Calu3 (cell line): ENCODE measurements at regions not wholly inside any gene's neighbourhood (a gene's known extent, or its start where the extent isn't known, plus 50 kb on each side); places are given as distances from the start of the nearest gene placed in this dataset.

Experiments
- BruUV-seq: library from RNA; stranded (reverse); fragments of 400-500 nt; replicated peaks from 2 replicates; lab custom pipeline; 2021; lab: Mats Ljungman, UMichigan
- CTCF ChIA-PET: fragments of 300-600 bp; sonication (Branson Sonifier 250); formaldehyde crosslinking; loops from one replicate; lab custom pipeline; 2022; ENCODE audit warnings: antibody characterized with exemption; lab: Charles Lee
- DNase-seq: peaks from one replicate; pipeline ENCODE4 v3.0.0; 2022
- H3K27ac Mint-ChIP-seq: one replicate; pipeline ENCODE4 v1.8.0; 2022; ENCODE audit warnings: mixed read lengths; ENCODE audit not compliant: unreplicated experiment
- H3K27me3 Mint-ChIP-seq: one replicate; pipeline ENCODE4 v1.8.0; 2022; ENCODE audit warnings: mixed read lengths; ENCODE audit not compliant: unreplicated experiment
- H3K36me3 Mint-ChIP-seq: one replicate; pipeline ENCODE4 v1.8.0; 2022; ENCODE audit warnings: mild to moderate bottlenecking, moderate library complexity, mixed read lengths; ENCODE audit not compliant: insufficient read depth, unreplicated experiment
- H3K4me1 Mint-ChIP-seq: one replicate; pipeline ENCODE4 v1.8.0; 2022; ENCODE audit warnings: mild to moderate bottlenecking, low read depth, mixed read lengths; ENCODE audit not compliant: unreplicated experiment
- H3K4me3 Mint-ChIP-seq: one replicate; pipeline ENCODE4 v1.8.0; 2022; ENCODE audit warnings: mild to moderate bottlenecking, low read depth, moderate library complexity, mixed read lengths; ENCODE audit not compliant: unreplicated experiment
- H3K9me3 Mint-ChIP-seq: one replicate; pipeline ENCODE4 v1.8.0; 2022; ENCODE audit warnings: low read depth, mixed read lengths; ENCODE audit not compliant: unreplicated experiment
- CTCF ChIP-seq: fragments of 200-600 bp; IDR thresholded peaks from one replicate; pipeline ENCODE4 v1.8.0; 2022; ENCODE audit warnings: antibody characterized with exemption; ENCODE audit not compliant: unreplicated experiment
- intact Hi-C: fragments of 100-400 bp; cut with micrococcal nuclease; formaldehyde crosslinking; loops from one replicate; pipeline ENCODE4 v1.10.0; 2022; ENCODE audit not compliant: unreplicated experiment

DNA sequence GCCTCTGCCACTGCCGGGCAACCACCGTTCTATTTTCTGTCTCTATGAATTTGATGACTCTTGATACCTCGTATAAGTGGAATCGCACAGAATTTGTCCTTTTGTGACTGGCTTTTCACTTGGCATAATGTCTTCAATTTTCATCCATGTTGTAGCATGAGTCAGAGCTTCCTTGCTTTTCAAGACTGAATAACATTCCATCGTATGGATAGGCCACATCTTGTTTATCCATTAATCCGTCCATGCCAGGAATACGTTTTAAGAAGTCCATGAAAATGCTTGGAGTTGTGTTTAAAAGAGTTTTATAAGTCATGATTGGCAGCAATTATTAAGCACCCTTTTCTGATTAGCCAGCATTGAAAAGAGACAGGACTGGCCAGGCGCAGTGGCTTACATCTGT lies 53.6 kb upstream of the CLDN10 start:
- no TSS peak for BruUV-seq
- no peak overlapping the region for H3K4me3 Mint-ChIP-seq
- CTCF ChIA-PET: no interaction called here
- H3K27ac Mint-ChIP-seq: no peak overlapping the region
- H3K9me3 Mint-ChIP-seq: no peaks in the 10 kb centered on the region
- no peaks in the 10 kb centered on the region for H3K27me3 Mint-ChIP-seq
- intact Hi-C loops: no loop called here
- H3K4me1 Mint-ChIP-seq: no peaks in the 10 kb centered on the region
- DNase-seq: no peak
- H3K36me3 Mint-ChIP-seq: no peaks in the 10 kb centered on the region
- TF ChIP-seq CTCF: no peak

DNA sequence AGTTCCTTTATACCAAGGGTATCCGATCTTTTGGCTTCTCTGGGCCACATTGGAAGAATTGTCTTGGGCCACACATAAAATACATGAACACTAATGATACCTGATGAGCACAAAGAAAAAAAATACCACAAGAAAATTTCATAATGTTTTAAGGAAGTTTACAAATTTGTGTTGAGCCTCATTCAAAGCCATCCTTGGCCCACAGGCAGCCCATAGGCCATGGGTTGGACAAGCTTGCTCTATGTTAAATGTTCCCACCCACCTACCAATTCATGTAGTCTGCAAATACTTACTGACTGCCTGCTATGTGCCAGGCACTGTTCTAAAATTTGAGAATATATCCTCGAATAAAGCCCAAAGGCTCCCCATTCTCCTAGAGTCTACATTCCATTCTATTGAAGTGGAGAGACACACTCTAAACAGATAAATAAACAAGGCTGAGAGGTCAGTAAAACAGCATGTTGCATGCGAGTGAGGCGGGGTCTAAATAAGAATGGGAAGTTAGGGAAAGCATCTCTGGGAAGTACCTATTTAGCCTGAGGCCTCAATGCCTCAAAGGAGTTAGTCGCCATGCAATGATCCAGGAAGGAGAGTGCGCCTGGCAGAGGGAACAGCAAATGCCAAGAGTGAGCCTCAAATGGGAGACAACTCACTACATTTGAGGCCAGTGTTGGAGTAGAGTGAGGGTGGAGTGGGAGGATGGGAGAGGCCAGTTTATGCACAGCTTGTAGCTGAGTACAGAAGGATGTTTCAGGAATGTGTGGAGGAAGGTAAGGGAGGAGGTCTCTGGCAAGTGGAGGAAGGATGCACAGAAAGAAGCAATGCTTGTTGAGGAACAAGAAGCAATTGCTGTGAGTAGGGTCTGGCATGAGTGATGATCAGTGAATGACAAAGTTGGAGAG lies 52.5 kb upstream of the CLDN10 start:
- CTCF ChIA-PET: no interaction called here
- H3K4me1 Mint-ChIP-seq: no peaks in the 10 kb centered on the region
- H3K36me3 Mint-ChIP-seq: no peaks in the 10 kb centered on the region
- no peaks in the 10 kb centered on the region for H3K9me3 Mint-ChIP-seq
- DNase-seq: no peak
- no peak for TF ChIP-seq CTCF
- no peaks in the 10 kb centered on the region for H3K27me3 Mint-ChIP-seq
- H3K27ac Mint-ChIP-seq: no peak overlapping the region
- intact Hi-C loops: no loop called here
- no TSS peak for BruUV-seq
- no peak overlapping the region for H3K4me3 Mint-ChIP-seq

DNA sequence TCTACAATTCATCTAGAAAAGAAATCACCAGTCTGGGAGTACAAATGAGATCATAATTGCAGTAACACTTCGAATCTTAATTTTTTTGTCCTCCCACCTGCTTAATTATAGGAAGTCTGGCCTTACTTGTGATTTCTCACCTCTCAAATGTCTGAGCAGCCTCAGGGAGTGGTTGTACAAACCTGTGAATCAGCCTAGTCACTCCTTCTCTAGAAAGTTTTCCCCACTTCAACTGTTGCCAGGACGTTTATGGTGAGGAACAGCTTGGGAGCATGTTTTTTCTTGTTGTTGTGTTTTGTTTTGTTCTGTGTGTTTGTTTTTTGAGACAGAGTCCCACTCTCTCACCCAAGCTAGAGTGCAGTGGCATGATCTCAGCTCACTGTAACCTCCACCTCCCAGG lies 50.3 kb upstream of the CLDN10 start:
- no peaks in the 10 kb centered on the region for H3K9me3 Mint-ChIP-seq
- no peak for TF ChIP-seq CTCF
- no peaks in the 10 kb centered on the region for H3K27me3 Mint-ChIP-seq
- H3K36me3 Mint-ChIP-seq: no peaks in the 10 kb centered on the region
- intact Hi-C loops: no loop called here
- H3K4me3 Mint-ChIP-seq: no peak overlapping the region
- no peaks in the 10 kb centered on the region for H3K4me1 Mint-ChIP-seq
- no peak overlapping the region for H3K27ac Mint-ChIP-seq
- BruUV-seq: no TSS peak
- no peak for DNase-seq
- CTCF ChIA-PET: no interaction called here
